ENCODE measurements at regions not wholly inside any gene's neighbourhood (a gene's known extent, or its start where the extent isn't known, plus 50 kb on each side); places are given as distances from the start of the nearest gene placed in this dataset.

DNA sequence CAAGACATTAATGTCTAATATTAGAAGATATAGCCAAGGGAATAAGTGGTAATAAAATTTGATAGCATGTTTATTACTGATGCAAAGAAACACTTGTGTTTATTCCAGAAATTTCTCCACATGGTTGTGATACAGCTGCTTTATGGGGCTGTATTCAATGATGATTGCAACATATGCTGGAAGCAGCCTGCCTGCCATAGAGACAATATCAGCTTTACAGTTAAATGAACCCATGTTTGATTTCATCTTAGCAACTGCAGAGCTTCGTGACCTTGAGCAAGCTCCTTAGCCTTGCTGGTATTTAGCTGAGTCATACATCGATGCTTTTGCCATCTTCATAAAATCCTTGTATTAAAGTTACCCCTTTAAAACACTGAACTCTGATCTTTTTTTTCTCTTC, 168.1 kb upstream of the STAC start:
- no peak overlapping the region for H3K27ac ChIP-seq (ENCODE audit: insufficient read depth, low read depth, low read length)
- H3K4me3 ChIP-seq (replicated peaks in 1 of 3; ENCODE audit: insufficient read depth in 1 of 3, low read depth in 1 of 3, low read length in 3 of 3) = no peak overlapping the region
- intact Hi-C loops (cut with micrococcal nuclease) = no loop called here
- H2AFZ ChIP-seq (ENCODE audit: low read depth, low read length) = no peak overlapping the region
- dilution Hi-C loops (cut with MboI; ENCODE audit: extremely low pct_ligation_motif_present, low sequenced_read_pairs) = no loop called here
- H3K9ac ChIP-seq (replicated peaks; ENCODE audit: extremely low read depth, insufficient read depth, low read length) = no peak overlapping the region
- TF ChIP-seq, protein P1, sequence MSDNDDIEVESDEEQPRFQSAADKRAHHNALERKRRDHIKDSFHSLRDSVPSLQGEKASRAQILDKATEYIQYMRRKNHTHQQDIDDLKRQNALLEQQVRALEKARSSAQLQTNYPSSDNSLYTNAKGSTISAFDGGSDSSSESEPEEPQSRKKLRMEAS (IDR thresholded peaks at IDR 0.05; ENCODE audit: insufficient read depth, insufficient read length) = no peak
- no peak for TF ChIP-seq EZH2 (IDR thresholded peaks at IDR 0.05; ENCODE audit: borderline replicate concordance, low read depth, low read length, severe bottlenecking)
- no peak for TF ChIP-seq POLR2A (IDR thresholded peaks at IDR 0.05; ENCODE audit: low read depth, low read length)
- TF ChIP-seq JUN (IDR thresholded peaks at IDR 0.05; ENCODE audit: borderline replicate concordance, insufficient read depth, insufficient read length, low read depth) = no peak
- TF ChIP-seq CTCF (IDR thresholded peaks at IDR 0.05; ENCODE audit: extremely low read depth in 1 of 2, insufficient read depth in 1 of 2, low read depth in 1 of 2, low read length in 2 of 2) = no peak
- TF ChIP-seq POLR2AphosphoS5 (IDR thresholded peaks at IDR 0.05; ENCODE audit: insufficient read depth, low read depth, low read length) = no peak
- TF ChIP-seq FOS (IDR thresholded peaks at IDR 0.05; ENCODE audit: borderline replicate concordance, insufficient read depth, low read length) = no peak
- no peak for TF ChIP-seq GATA2 (IDR thresholded peaks at IDR 0.05; ENCODE audit: insufficient read depth, insufficient read length, low read depth, low read length)
- no peak for TF ChIP-seq MYC (IDR thresholded peaks at IDR 0.05; ENCODE audit: low read depth, low read length)
- no peaks in the 10 kb centered on the region for H4K20me1 ChIP-seq (replicated peaks; ENCODE audit: control insufficient read depth, extremely low read depth, insufficient read depth, low read length)
- H3K9me3 ChIP-seq (replicated peaks; ENCODE audit: control insufficient read depth, insufficient read depth, low read length) = no peaks in the 10 kb centered on the region
- no peaks in the 10 kb centered on the region for H3K4me1 ChIP-seq (ENCODE audit: control insufficient read depth, extremely low read depth, insufficient read depth, low read length)
- ChIA-PET POLR2A (no interaction called here), CTCF (no interaction called here)
- no peak for DNase-seq (ENCODE audit: low read depth, low spot score)
- H3K36me3 ChIP-seq (ENCODE audit: control insufficient read depth in 2 of 2, extremely low read depth in 1 of 2, insufficient read depth in 2 of 2, low read length in 2 of 2) = no peaks in the 10 kb centered on the region
- no peak overlapping the region for H3K4me2 ChIP-seq (ENCODE audit: insufficient read depth, low read length)
- no peak for FAIRE-seq
- H3K9me1 ChIP-seq (replicated peaks; ENCODE audit: control insufficient read depth, extremely low read depth, insufficient read depth, low read length) = no peaks in the 10 kb centered on the region
- H3K79me2 ChIP-seq (ENCODE audit: control insufficient read depth, insufficient read depth, low read length) = no peaks in the 10 kb centered on the region
- H3K27me3 ChIP-seq (ENCODE audit: control insufficient read depth in 2 of 2, insufficient read depth in 2 of 2, low read length in 2 of 2) = no peaks in the 10 kb centered on the region
- BruUV-seq (replicated peaks) = no TSS peak
